ENCODE measurements at regions not wholly inside any gene's neighbourhood (a gene's known extent, or its start where the extent isn't known, plus 50 kb on each side); places are given as distances from the start of the nearest gene placed in this dataset.

- Histone ChIP-seq H3K27me3 (ENCODE audit: insufficient read depth, low read length) (no peaks in the 10 kb centered on the region), H3K4me3 (ENCODE audit: low read length) (no peak overlapping the region), H3K4me1 (ENCODE audit: insufficient read depth, low read length) (no peaks in the 10 kb centered on the region), H3K9me3 (ENCODE audit: low read depth, low read length) (no peaks in the 10 kb centered on the region)
Observed at GRCh38 chr22:48354096-48354495, 1473.6 kb downstream of the BRD1 start.

GRCh38 chr22:48353116-48353947 lies 1474.3 kb downstream of the BRD1 start:
- no peak overlapping the region for H3K4me3 ChIP-seq (ENCODE audit: low read length)
- H3K27me3 ChIP-seq (ENCODE audit: insufficient read depth, low read length) = no peaks in the 10 kb centered on the region
- H3K4me1 ChIP-seq (ENCODE audit: insufficient read depth, low read length) = no peaks in the 10 kb centered on the region
- H3K9me3 ChIP-seq (ENCODE audit: low read depth, low read length) = no peaks in the 10 kb centered on the region

- Histone ChIP-seq H3K27me3 (ENCODE audit: insufficient read depth, low read length) (no peaks in the 10 kb centered on the region), H3K9me3 (ENCODE audit: low read depth, low read length) (no peaks in the 10 kb centered on the region), H3K4me1 (ENCODE audit: insufficient read depth, low read length) (no peaks in the 10 kb centered on the region), H3K4me3 (ENCODE audit: low read length) (no peak overlapping the region)
Observed at GRCh38 chr22:48352086-48352911, 1475.4 kb downstream of the BRD1 start.

GRCh38 chr22:48351376-48352085 lies 1476.1 kb downstream of the BRD1 start:
- Histone ChIP-seq H3K27me3 (ENCODE audit: insufficient read depth, low read length) (no peaks in the 10 kb centered on the region), H3K4me3 (ENCODE audit: low read length) (no peak overlapping the region), H3K9me3 (ENCODE audit: low read depth, low read length) (no peaks in the 10 kb centered on the region), H3K4me1 (ENCODE audit: insufficient read depth, low read length) (no peaks in the 10 kb centered on the region)

GRCh38 chr22:48350456-48350855 lies 1477.2 kb downstream of the BRD1 start:
- Histone ChIP-seq H3K9me3 (ENCODE audit: low read depth, low read length) (no peaks in the 10 kb centered on the region), H3K27me3 (ENCODE audit: insufficient read depth, low read length) (no peaks in the 10 kb centered on the region), H3K4me3 (ENCODE audit: low read length) (no peak overlapping the region), H3K4me1 (ENCODE audit: insufficient read depth, low read length) (no peaks in the 10 kb centered on the region)

- Histone ChIP-seq H3K4me1 (ENCODE audit: insufficient read depth, low read length) (no peaks in the 10 kb centered on the region), H3K4me3 (ENCODE audit: low read length) (no peak overlapping the region)
Observed at GRCh38 chr22:48348855-48349254, 1478.8 kb downstream of the BRD1 start.

GRCh38 chr22:48347311-48347710 lies 1480.4 kb downstream of the BRD1 start:
- Histone ChIP-seq H3K4me1 (ENCODE audit: insufficient read depth, low read length) (no peaks in the 10 kb centered on the region), H3K9me3 (ENCODE audit: low read depth, low read length) (no peaks in the 10 kb centered on the region), H3K27me3 (ENCODE audit: insufficient read depth, low read length) (no peaks in the 10 kb centered on the region), H3K4me3 (ENCODE audit: low read length) (no peak overlapping the region)

More at GRCh38 chr22:48348855-48349254, 1478.8 kb downstream of the BRD1 start:
- Histone ChIP-seq H3K9me3 (ENCODE audit: low read depth, low read length) (no peaks in the 10 kb centered on the region), H3K27me3 (ENCODE audit: insufficient read depth, low read length) (no peaks in the 10 kb centered on the region)

- Histone ChIP-seq H3K4me3 (ENCODE audit: low read length) (no peak overlapping the region), H3K27me3 (ENCODE audit: insufficient read depth, low read length) (no peaks in the 10 kb centered on the region), H3K4me1 (ENCODE audit: insufficient read depth, low read length) (no peaks in the 10 kb centered on the region), H3K9me3 (ENCODE audit: low read depth, low read length) (no peaks in the 10 kb centered on the region)
Observed at GRCh38 chr22:48346911-48347310, 1480.8 kb downstream of the BRD1 start.

- Histone ChIP-seq H3K27me3 (ENCODE audit: insufficient read depth, low read length) (no peaks in the 10 kb centered on the region), H3K4me1 (ENCODE audit: insufficient read depth, low read length) (no peaks in the 10 kb centered on the region), H3K4me3 (ENCODE audit: low read length) (no peak overlapping the region)
Observed at GRCh38 chr22:48346311-48346710, 1481.4 kb downstream of the BRD1 start.

GRCh38 chr22:48345631-48346030 lies 1482.0 kb downstream of the BRD1 start:
- no peaks in the 10 kb centered on the region for H3K9me3 ChIP-seq (ENCODE audit: low read depth, low read length)
- H3K4me3 ChIP-seq (ENCODE audit: low read length) = no peak overlapping the region
- H3K4me1 ChIP-seq (ENCODE audit: insufficient read depth, low read length) = no peaks in the 10 kb centered on the region
- no peaks in the 10 kb centered on the region for H3K27me3 ChIP-seq (ENCODE audit: insufficient read depth, low read length)

More at GRCh38 chr22:48346311-48346710, 1481.4 kb downstream of the BRD1 start:
- no peaks in the 10 kb centered on the region for H3K9me3 ChIP-seq (ENCODE audit: low read depth, low read length)

GRCh38 chr22:48343461-48343860 lies 1484.2 kb downstream of the BRD1 start:
- Histone ChIP-seq H3K4me1 (ENCODE audit: insufficient read depth, low read length) (no peaks in the 10 kb centered on the region), H3K27me3 (ENCODE audit: insufficient read depth, low read length) (no peaks in the 10 kb centered on the region), H3K9me3 (ENCODE audit: low read depth, low read length) (no peaks in the 10 kb centered on the region), H3K4me3 (ENCODE audit: low read length) (no peak overlapping the region)

GRCh38 chr22:48342732-48343131 lies 1484.9 kb downstream of the BRD1 start:
- Histone ChIP-seq H3K4me3 (ENCODE audit: low read length) (no peak overlapping the region), H3K27me3 (ENCODE audit: insufficient read depth, low read length) (no peaks in the 10 kb centered on the region), H3K4me1 (ENCODE audit: insufficient read depth, low read length) (no peaks in the 10 kb centered on the region), H3K9me3 (ENCODE audit: low read depth, low read length) (no peaks in the 10 kb centered on the region)

- H3K4me1 ChIP-seq (ENCODE audit: insufficient read depth, low read length) = no peaks in the 10 kb centered on the region
- no peak overlapping the region for H3K4me3 ChIP-seq (ENCODE audit: low read length)
- no peaks in the 10 kb centered on the region for H3K9me3 ChIP-seq (ENCODE audit: low read depth, low read length)
- H3K27me3 ChIP-seq (ENCODE audit: insufficient read depth, low read length) = no peaks in the 10 kb centered on the region
Observed at GRCh38 chr22:48342016-48342415, 1485.7 kb downstream of the BRD1 start.

GRCh38 chr22:48340727-48341709 lies 1486.7 kb downstream of the BRD1 start:
- H3K9me3 ChIP-seq (ENCODE audit: low read depth, low read length) = no peaks in the 10 kb centered on the region
- H3K4me1 ChIP-seq (ENCODE audit: insufficient read depth, low read length) = no peaks in the 10 kb centered on the region

More at GRCh38 chr22:48340727-48341709, 1486.7 kb downstream of the BRD1 start:
- no peaks in the 10 kb centered on the region for H3K27me3 ChIP-seq (ENCODE audit: insufficient read depth, low read length)
- H3K4me3 ChIP-seq (ENCODE audit: low read length) = no peak overlapping the region

Data from mononuclear cell (primary cell).